B cell (primary cell): ENCODE measurements at regions not wholly inside any gene's neighbourhood (a gene's known extent, or its start where the extent isn't known, plus 50 kb on each side); places are given as distances from the start of the nearest gene placed in this dataset.

ENCODE experiments used
- ATAC-seq: fragments of 200-7000 bp; cut with Tn5 transposase; one replicate; pipeline ENCODE4 v1.10.0; 2021; ENCODE audit warnings: low read depth, mild to moderate bottlenecking, moderate number of reproducible peaks, moderate library complexity
- CTCF ChIA-PET: fragments of 350-600 bp; sonication (Branson Sonifier 250); formaldehyde crosslinking; loops from one replicate; lab custom pipeline; 2021; ENCODE audit warnings: antibody characterized with exemption, inconsistent platforms; lab: Charles Lee
- POLR2A ChIA-PET: fragments of 350-600 bp; sonication (Branson Sonifier 250); formaldehyde crosslinking; loops from one replicate; lab custom pipeline; 2021; ENCODE audit warnings: antibody characterized with exemption; lab: Charles Lee
- DNase-seq: peaks from one replicate; pipeline ENCODE4 v3.0.0; 2013
- H2AFZ ChIP-seq: 2 replicates; pipeline ENCODE4 v1.6.1; 2012; ENCODE audit warnings: mild to moderate bottlenecking, low read depth, low read length; ENCODE audit not compliant: insufficient read depth, poor library complexity, severe bottlenecking
- H3K27ac ChIP-seq, 2 donors: 1 replicate in 1 of 2; 2 replicates in 1 of 2; pipeline ENCODE4 v1.5.1; 2012 to 2013; ENCODE audit warnings: low read length in 2 of 2, mild to moderate bottlenecking in 2 of 2, moderate library complexity in 1 of 2
- H3K27me3 ChIP-seq, 4 experiments: fragments of 200-600 bp in 1 of 4; sonication (generic) in 1 of 4; replicated peaks in 1 of 4; 1 replicate in 2 of 4; 2 replicates in 2 of 4; pipeline versions ENCODE4 v1.6.1 to v1.7.0; 2013 to 2016; ENCODE audit warnings: low read length in 3 of 4, mild to moderate bottlenecking in 2 of 4, mixed read lengths in 1 of 4, moderate library complexity in 1 of 4; ENCODE audit not compliant: insufficient read depth in 4 of 4, control insufficient read depth in 3 of 4; ENCODE audit errors: control extremely low read depth in 1 of 4
- H3K36me3 ChIP-seq, 2 experiments: replicated peaks in 1 of 2; 1 replicate in 1 of 2; 2 replicates in 1 of 2; pipeline versions ENCODE4 v1.6.1 to v1.7.1; 2013; ENCODE audit warnings: low read length in 1 of 2; ENCODE audit not compliant: insufficient read depth in 2 of 2, control insufficient read depth in 1 of 2; ENCODE audit errors: control extremely low read depth in 1 of 2, extremely low read depth in 1 of 2
- H3K4me1 ChIP-seq, 2 donors: fragments of 200-600 bp in 1 of 2; sonication (generic) in 1 of 2; 1 replicate in 1 of 2; 2 replicates in 1 of 2; pipeline versions ENCODE4 v1.5.1 to v1.6.1; 2013 to 2017; ENCODE audit warnings: low read length in 2 of 2; ENCODE audit not compliant: control insufficient read depth in 2 of 2, insufficient read depth in 2 of 2
- H3K4me2 ChIP-seq: replicated peaks from 2 replicates; pipeline ENCODE3; 2012; ENCODE audit warnings: mild to moderate bottlenecking, low read depth, low read length; ENCODE audit not compliant: poor library complexity, severe bottlenecking
- H3K4me3 ChIP-seq, 5 experiments: fragments of 200-600 bp in 1 of 5; sonication (generic) in 1 of 5; 1 replicate in 3 of 5; 2 replicates in 2 of 5; pipeline versions ENCODE4 v1.5.1 to v1.7.0; 2011 to 2016; ENCODE audit warnings: low read length in 4 of 5, mild to moderate bottlenecking in 4 of 5, low read depth in 2 of 5, control low read depth in 1 of 5, moderate library complexity in 1 of 5; ENCODE audit not compliant: insufficient read depth in 1 of 5; ENCODE audit errors: control extremely low read depth in 1 of 5, extremely low read depth in 1 of 5
- H3K79me2 ChIP-seq: fragments of 200-600 bp; sonication (generic); one replicate; pipeline ENCODE4 v1.6.0; 2016; ENCODE audit warnings: low read length; ENCODE audit not compliant: control insufficient read depth, insufficient read depth
- H3K9ac ChIP-seq: fragments of 200-600 bp; sonication (generic); 2 replicates; pipeline ENCODE4 v1.6.1; 2017; ENCODE audit warnings: mild to moderate bottlenecking, low read length, moderate library complexity
- H3K9me3 ChIP-seq, 3 donors: one replicate each; pipeline versions ENCODE4 v1.6.1 to v1.7.1; 2013; ENCODE audit warnings: low read length in 2 of 3; ENCODE audit not compliant: control insufficient read depth in 2 of 3, insufficient read depth in 1 of 3; ENCODE audit errors: control extremely low read depth in 1 of 3
- H4K20me1 ChIP-seq: 2 replicates; pipeline ENCODE4 v1.6.0; 2012; ENCODE audit warnings: mild to moderate bottlenecking, low read length; ENCODE audit not compliant: insufficient read depth, control insufficient read depth, poor library complexity, severe bottlenecking
- H3K27ac Mint-ChIP-seq: one replicate; pipeline ENCODE4 v1.8.0; 2021; ENCODE audit warnings: mixed read lengths
- H3K27me3 Mint-ChIP-seq: one replicate; pipeline ENCODE4 v1.8.0; 2021; ENCODE audit warnings: mixed read lengths
- H3K4me1 Mint-ChIP-seq: one replicate; pipeline ENCODE4 v1.8.0; 2021; ENCODE audit warnings: mixed read lengths
- H3K4me3 Mint-ChIP-seq: one replicate; pipeline ENCODE4 v1.8.0; 2021; ENCODE audit warnings: mixed read lengths
- H3K9me3 Mint-ChIP-seq: one replicate; pipeline ENCODE4 v1.8.0; 2022; ENCODE audit warnings: mixed read lengths; ENCODE audit not compliant: insufficient read depth
- CTCF ChIP-seq: fragments of 200-600 bp; IDR thresholded peaks from one replicate; pipeline ENCODE4 v1.8.0; 2022; ENCODE audit warnings: antibody characterized with exemption, mild to moderate bottlenecking
- EZH2 ChIP-seq: IDR thresholded peaks from 2 replicates; pipeline ENCODE4 v1.6.1; 2012; ENCODE audit warnings: borderline replicate concordance, low read depth, mild to moderate bottlenecking, moderate library complexity, low read length; ENCODE audit not compliant: insufficient read depth, poor library complexity, severe bottlenecking
- WGBS: methylation state at CpG from one replicate; pipeline ENCODE4 v1.1.5; 2013; ENCODE audit warnings: missing lambda C conversion rate; ENCODE audit not compliant: insufficient coverage; 5-methylcytosine and 5-hydroxymethylcytosine counted together
- intact Hi-C: fragments of 100-400 bp; cut with micrococcal nuclease; formaldehyde crosslinking; loops from one replicate; pipeline ENCODE4 v1.10.0; 2022

DNA sequence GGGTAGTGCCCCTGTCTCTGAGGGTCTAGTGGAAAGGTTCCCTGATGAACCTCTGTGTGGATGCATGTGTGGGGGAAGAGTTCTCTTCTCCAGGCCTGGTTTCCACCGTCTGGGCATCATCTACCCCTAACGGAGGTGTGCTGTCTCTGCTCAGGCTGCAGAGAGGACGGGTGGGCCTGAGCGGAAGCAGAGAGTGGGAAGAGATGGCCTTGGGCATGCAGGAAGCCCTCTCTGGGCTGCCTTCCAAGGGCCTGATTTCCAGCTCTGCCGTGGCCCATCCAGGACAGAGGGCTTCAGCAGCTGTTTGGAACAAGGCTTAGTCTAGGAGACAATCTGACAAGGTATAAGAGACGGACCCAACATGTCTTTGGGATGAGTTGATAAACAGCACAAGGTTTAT lies 220.1 kb upstream of the DTNBP1 start:
- H3K27me3 Mint-ChIP-seq = no peaks in the 10 kb centered on the region
- TF ChIP-seq CTCF (no peak), EZH2 (no peak)
- no peak overlapping the region for H3K9ac ChIP-seq
- no peaks in the 10 kb centered on the region for H3K27me3 ChIP-seq
- ATAC-seq (no peak), DNase-seq (no peak)
- no peak overlapping the region for H2AFZ ChIP-seq
- no peak overlapping the region for H3K4me3 Mint-ChIP-seq
- no peaks in the 10 kb centered on the region for H3K36me3 ChIP-seq
- H3K4me3 ChIP-seq = no peak overlapping the region
- CTCF ChIA-PET = no interaction called here
- no peak overlapping the region for H3K4me2 ChIP-seq
- peaks cover 39 to 44% of the 10 kb centered on the region in 2 donors for H3K4me1 ChIP-seq
- intact Hi-C loops = loop anchor here (5.0 kb wide), 1 partner anchor 244 kb away; the partner anchor contains the start of gene MYLIP
- H3K4me1 Mint-ChIP-seq = peaks cover 43% of the 10 kb centered on the region
- H4K20me1 ChIP-seq = no peaks in the 10 kb centered on the region
- POLR2A ChIA-PET = no interaction called here
- no peaks in the 10 kb centered on the region for H3K79me2 ChIP-seq
- no peak overlapping the region for H3K27ac ChIP-seq
- H3K9me3 Mint-ChIP-seq = no peaks in the 10 kb centered on the region
- WGBS = 96% methylated on average over 5 of the region's 6 CpGs
- no peak overlapping the region for H3K27ac Mint-ChIP-seq
- H3K9me3 ChIP-seq = no peaks in the 10 kb centered on the region

DNA sequence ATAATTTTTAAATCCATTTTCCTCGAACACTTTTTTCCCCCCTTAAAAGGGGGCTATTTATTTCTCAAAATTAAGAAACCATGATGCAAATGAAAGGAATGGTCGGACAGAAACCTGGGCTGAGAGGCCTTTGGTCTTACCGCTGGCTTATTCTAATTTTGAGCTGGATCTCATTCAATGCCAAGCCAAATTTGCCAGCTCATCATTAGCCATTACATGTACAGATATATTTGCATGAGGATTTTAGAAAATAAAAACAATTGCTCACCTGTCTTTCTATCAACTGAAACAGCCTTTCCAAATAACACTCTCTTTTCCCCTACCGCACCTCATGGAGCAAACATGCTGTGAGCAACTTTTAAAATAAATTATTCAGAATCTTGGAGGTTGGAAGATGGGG lies 219.5 kb upstream of the DTNBP1 start:
- POLR2A ChIA-PET = no interaction called here
- H3K27ac Mint-ChIP-seq = no peak overlapping the region

More for the DNA sequence above, 219.5 kb upstream of the DTNBP1 start:
- 86% methylated on average over 2 of the region's 4 CpGs for WGBS
- DNase-seq = no peak
- intact Hi-C loops = loop anchor here (5.0 kb wide), 1 partner anchor 245 kb away; the partner anchor contains the start of gene MYLIP
- Mint-ChIP-seq H3K4me3 (no peak overlapping the region), H3K4me1 (peaks cover 41% of the 10 kb centered on the region), H3K27me3 (no peaks in the 10 kb centered on the region), H3K9me3 (no peaks in the 10 kb centered on the region)
- H3K4me3 ChIP-seq = no peak overlapping the region
- H3K9ac ChIP-seq = no peak overlapping the region
- H3K79me2 ChIP-seq = no peaks in the 10 kb centered on the region
- H3K4me2 ChIP-seq = no peak overlapping the region
- no peaks in the 10 kb centered on the region for H4K20me1 ChIP-seq
- H3K36me3 ChIP-seq = no peaks in the 10 kb centered on the region
- H3K27ac ChIP-seq = no peak overlapping the region
- H3K4me1 ChIP-seq = peaks cover 33 to 39% of the 10 kb centered on the region in 2 donors
- H3K9me3 ChIP-seq = no peaks in the 10 kb centered on the region
- CTCF ChIA-PET = no interaction called here
- ATAC-seq = no peak
- no peaks in the 10 kb centered on the region for H3K27me3 ChIP-seq
- no peak overlapping the region for H2AFZ ChIP-seq
- TF ChIP-seq EZH2 = no peak
- no peak for TF ChIP-seq CTCF
